Gastrocnemius medialis (tissue), 4 donors: ENCODE measurements at regions not wholly inside any gene's neighbourhood (a gene's known extent, or its start where the extent isn't known, plus 50 kb on each side); places are given as distances from the start of the nearest gene placed in this dataset.

Experiments
- ATAC-seq, 2 donors: fragments of 150-250 bp; one replicate each; pipeline ENCODE4 v1.9.1; 2016
- DNase-seq, 2 donors: peaks; one replicate each; pipeline ENCODE4 v3.0.0-alpha.2; 2019
- H3K27ac ChIP-seq, 4 donors: fragments of 200-600 bp; sonication (generic); 1 replicate in 1 of 4; 2 replicates in 3 of 4; pipeline ENCODE4 v1.5.1; 2016 to 2018; ENCODE audit warnings: mild to moderate bottlenecking in 2 of 4, moderate library complexity in 1 of 4
- H3K27me3 ChIP-seq, 3 donors: fragments of 200-600 bp; sonication (generic) in 2 of 3; 1 replicate in 1 of 3; 2 replicates in 2 of 3; pipeline versions ENCODE4 v1.5.1 to v1.6.0; 2016 to 2019; ENCODE audit warnings: mild to moderate bottlenecking in 1 of 3, moderate library complexity in 1 of 3
- H3K36me3 ChIP-seq, 2 donors: fragments of 200-600 bp; sonication (generic) in 1 of 2; one replicate each; pipeline ENCODE4 v1.5.1; 2017 to 2018
- H3K4me1 ChIP-seq, 2 donors: fragments of 200-600 bp; sonication (generic) in 1 of 2; one replicate each; pipeline ENCODE4 v1.5.1; 2016 to 2017; ENCODE audit warnings: mild to moderate bottlenecking in 2 of 2
- H3K4me3 ChIP-seq, 4 donors: fragments of 200-600 bp; sonication (generic) in 3 of 4; 1 replicate in 1 of 4; 2 replicates in 3 of 4; pipeline ENCODE4 v1.5.1; 2016 to 2019; ENCODE audit warnings: mild to moderate bottlenecking in 2 of 4
- H3K9me3 ChIP-seq, 3 donors: fragments of 200-600 bp; sonication (generic) in 2 of 3; 1 replicate in 1 of 3; 2 replicates in 2 of 3; pipeline ENCODE4 v1.5.1; 2016 to 2019
- POLR2A ChIP-seq, 2 donors: fragments of 450-650 bp; IDR thresholded peaks; one replicate each; pipeline ENCODE4 v1.6.1; 2017; ENCODE audit warnings: antibody characterized with exemption in 2 of 2, mild to moderate bottlenecking in 2 of 2, moderate library complexity in 2 of 2
- in situ Hi-C, 4 donors: fragments of 200-750 bp; cut with MboI; loops; one replicate each; pipeline versions ENCODE4 v1.15.0 to v1.8.0; 2017; ENCODE audit warnings: low sequenced_read_pairs in 4 of 4
- intact Hi-C: fragments of 100-400 bp; cut with DNase I; formaldehyde crosslinking; loops from one replicate; pipeline ENCODE4 v1.15.1; 2023; ENCODE audit warnings: low total_unique reads
- TF ChIP-seq, protein P1 (sequence below), 5 experiments: fragments of 450-650 bp in 3 of 5; fragments of 200-600 bp in 2 of 5; sonication (generic) in 2 of 5; IDR thresholded peaks in 4 of 5; conservative IDR thresholded peaks in 1 of 5; 1 replicate in 4 of 5; 2 replicates in 1 of 5; pipeline ENCODE4 v1.5.1; 2016 to 2019; ENCODE audit warnings: antibody characterized with exemption in 5 of 5, mild to moderate bottlenecking in 3 of 5, moderate library complexity in 3 of 5

DNA sequence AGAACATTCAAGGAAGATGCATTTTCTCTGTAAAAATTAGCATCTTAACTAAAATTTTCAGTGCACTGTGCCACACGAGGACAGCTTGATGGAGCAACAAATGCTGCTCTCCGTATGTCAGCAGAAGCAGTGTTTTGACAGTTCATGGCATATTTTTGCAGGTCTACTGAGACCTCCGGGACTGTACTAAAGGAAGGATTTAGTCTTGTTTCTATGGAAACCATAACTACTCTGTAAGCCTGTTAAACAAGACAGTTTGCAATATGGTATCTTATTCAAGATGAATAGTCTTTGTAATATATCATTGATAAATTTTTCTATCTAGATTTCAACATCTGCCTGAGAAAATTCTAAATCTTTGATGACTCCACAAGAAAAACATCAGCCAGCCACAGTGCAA lies 184.0 kb upstream of the GUCY1A2 start:
- Histone ChIP-seq H3K4me1 (no peaks in the 10 kb centered on the region), H3K4me3 (no peak overlapping the region), H3K27me3 (no peaks in the 10 kb centered on the region), H3K36me3 (no peaks in the 10 kb centered on the region), H3K9me3 (no peaks in the 10 kb centered on the region), H3K27ac (no peak overlapping the region)
- TF ChIP-seq POLR2A (IDR thresholded peaks at IDR 0.05), result no peak
- TF ChIP-seq, protein P1, sequence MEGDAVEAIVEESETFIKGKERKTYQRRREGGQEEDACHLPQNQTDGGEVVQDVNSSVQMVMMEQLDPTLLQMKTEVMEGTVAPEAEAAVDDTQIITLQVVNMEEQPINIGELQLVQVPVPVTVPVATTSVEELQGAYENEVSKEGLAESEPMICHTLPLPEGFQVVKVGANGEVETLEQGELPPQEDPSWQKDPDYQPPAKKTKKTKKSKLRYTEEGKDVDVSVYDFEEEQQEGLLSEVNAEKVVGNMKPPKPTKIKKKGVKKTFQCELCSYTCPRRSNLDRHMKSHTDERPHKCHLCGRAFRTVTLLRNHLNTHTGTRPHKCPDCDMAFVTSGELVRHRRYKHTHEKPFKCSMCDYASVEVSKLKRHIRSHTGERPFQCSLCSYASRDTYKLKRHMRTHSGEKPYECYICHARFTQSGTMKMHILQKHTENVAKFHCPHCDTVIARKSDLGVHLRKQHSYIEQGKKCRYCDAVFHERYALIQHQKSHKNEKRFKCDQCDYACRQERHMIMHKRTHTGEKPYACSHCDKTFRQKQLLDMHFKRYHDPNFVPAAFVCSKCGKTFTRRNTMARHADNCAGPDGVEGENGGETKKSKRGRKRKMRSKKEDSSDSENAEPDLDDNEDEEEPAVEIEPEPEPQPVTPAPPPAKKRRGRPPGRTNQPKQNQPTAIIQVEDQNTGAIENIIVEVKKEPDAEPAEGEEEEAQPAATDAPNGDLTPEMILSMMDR (IDR thresholded peaks at IDR 0.05 in 4 of 5, conservative IDR thresholded peaks at IDR 0.05 in 1 of 5), result no peak
- in situ Hi-C loops (no loop called here), intact Hi-C loops (no loop called here)
- DNase-seq (no peak), ATAC-seq (no peak)

DNA sequence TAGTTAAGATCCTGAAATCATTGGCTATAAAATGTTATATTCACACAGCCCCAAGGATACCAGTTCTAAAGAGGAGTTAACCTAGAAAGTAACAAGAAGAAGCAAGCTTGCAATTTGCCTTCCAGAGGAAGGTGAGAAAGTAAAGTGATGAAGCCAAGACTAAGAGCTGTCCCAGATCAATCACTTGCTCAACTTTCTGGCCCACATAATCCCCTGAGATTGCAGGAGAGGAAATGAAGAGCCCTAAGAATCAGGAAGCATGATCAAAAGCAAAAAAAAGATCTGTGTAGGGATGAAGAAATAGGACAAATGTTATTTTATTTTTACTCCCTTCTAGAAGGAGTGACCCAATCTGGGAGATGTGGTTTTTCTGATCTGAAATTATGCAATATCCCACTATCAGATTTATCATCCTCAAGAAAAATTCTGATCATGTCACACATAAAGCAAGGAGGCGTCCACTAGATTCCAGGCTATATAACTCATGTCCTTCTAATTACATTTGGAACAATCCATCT lies 180.3 kb upstream of the GUCY1A2 start:
- H3K4me1 ChIP-seq, result no peaks in the 10 kb centered on the region
- intact Hi-C loops, result no loop called here
- no peak for TF ChIP-seq POLR2A (IDR thresholded peaks at IDR 0.05)
- TF ChIP-seq, protein P1 (IDR thresholded peaks at IDR 0.05 in 4 of 5, conservative IDR thresholded peaks at IDR 0.05 in 1 of 5), result no peak
- no peak for ATAC-seq
- in situ Hi-C loops, result no loop called here
- H3K4me3 ChIP-seq, result no peak overlapping the region
- H3K27ac ChIP-seq, result no peak overlapping the region
- H3K27me3 ChIP-seq, result no peaks in the 10 kb centered on the region
- DNase-seq, result no peak
- H3K36me3 ChIP-seq, result no peaks in the 10 kb centered on the region
- H3K9me3 ChIP-seq, result no peaks in the 10 kb centered on the region

DNA sequence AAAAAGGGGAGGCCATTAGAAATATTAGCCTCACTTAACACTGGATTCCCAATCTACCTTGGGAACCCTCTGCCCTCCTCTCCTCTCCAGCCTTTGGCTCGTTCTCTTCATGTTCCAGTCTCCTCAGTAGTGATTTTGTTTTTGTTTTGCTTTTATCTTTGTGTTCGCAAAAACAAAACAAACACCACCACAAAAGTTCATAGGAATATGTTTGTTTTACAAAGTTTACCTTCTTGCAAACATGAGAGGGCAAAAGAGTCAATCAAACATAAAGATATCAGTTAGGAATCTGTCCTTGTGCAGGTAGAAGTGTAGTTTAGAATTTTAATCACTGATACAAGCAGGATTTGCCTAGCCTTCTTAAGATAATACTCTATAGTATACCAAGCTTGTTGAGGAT lies 179.7 kb upstream of the GUCY1A2 start:
- Histone ChIP-seq H3K27me3 (no peaks in the 10 kb centered on the region), H3K4me3 (no peak overlapping the region), H3K36me3 (no peaks in the 10 kb centered on the region), H3K4me1 (no peaks in the 10 kb centered on the region), H3K27ac (no peak overlapping the region), H3K9me3 (no peaks in the 10 kb centered on the region)
- TF ChIP-seq, protein P1 (IDR thresholded peaks at IDR 0.05 in 4 of 5, conservative IDR thresholded peaks at IDR 0.05 in 1 of 5), result no peak
- no peak for TF ChIP-seq POLR2A (IDR thresholded peaks at IDR 0.05)
- DNase-seq (no peak), ATAC-seq (no peak)
- intact Hi-C loops (no loop called here), in situ Hi-C loops (no loop called here)

DNA sequence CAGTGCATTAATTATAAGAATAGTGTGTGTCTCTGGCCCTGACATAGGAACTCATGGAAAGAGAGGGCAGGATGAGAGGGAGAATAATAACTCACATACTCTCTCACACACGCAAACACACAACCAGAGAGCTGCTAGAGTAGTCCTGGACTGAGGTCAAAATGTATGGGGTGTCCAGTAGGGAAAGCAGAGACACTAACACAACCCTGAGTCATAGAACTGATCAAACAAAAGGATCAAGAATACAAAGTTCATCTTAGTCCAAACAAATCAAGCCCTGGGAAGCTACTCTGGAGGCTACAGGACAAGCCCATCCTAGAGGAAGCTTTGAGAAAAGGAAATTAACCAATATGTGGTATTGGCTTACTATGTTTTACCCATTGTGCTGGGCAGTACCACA lies 178.5 kb upstream of the GUCY1A2 start:
- Histone ChIP-seq H3K27ac (no peak overlapping the region), H3K27me3 (no peaks in the 10 kb centered on the region), H3K9me3 (no peaks in the 10 kb centered on the region), H3K4me3 (no peak overlapping the region), H3K36me3 (no peaks in the 10 kb centered on the region), H3K4me1 (no peaks in the 10 kb centered on the region)
- ATAC-seq, result no peak
- no peak for DNase-seq
- TF ChIP-seq POLR2A (IDR thresholded peaks at IDR 0.05), result no peak
- TF ChIP-seq, protein P1 (IDR thresholded peaks at IDR 0.05 in 4 of 5, conservative IDR thresholded peaks at IDR 0.05 in 1 of 5), result no peak
- intact Hi-C loops (no loop called here), in situ Hi-C loops (no loop called here)

DNA sequence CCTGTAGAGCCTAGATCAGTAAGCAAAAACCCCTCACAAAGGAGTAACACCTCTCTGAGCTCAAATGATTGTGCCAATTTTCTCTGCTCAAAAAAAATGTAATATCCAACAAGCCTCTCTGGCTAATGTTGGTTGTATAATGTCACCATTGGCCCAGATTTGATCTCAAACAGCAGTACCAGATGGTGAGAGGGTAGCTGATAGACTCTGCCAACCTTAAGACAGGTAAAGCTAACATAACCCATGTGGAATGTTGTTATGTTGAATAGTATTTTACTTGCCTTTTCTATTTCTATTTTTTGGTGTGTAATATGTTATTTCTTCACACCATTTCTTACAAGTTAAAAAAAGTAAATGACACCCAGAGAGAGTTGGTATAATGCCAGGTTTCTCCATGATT lies 166.7 kb upstream of the GUCY1A2 start:
- Histone ChIP-seq H3K27me3 (no peaks in the 10 kb centered on the region), H3K4me1 (no peaks in the 10 kb centered on the region), H3K9me3 (no peaks in the 10 kb centered on the region), H3K4me3 (no peak overlapping the region), H3K27ac (no peak overlapping the region), H3K36me3 (no peaks in the 10 kb centered on the region)
- TF ChIP-seq, protein P1 (IDR thresholded peaks at IDR 0.05 in 4 of 5, conservative IDR thresholded peaks at IDR 0.05 in 1 of 5), result no peak
- no peak for TF ChIP-seq POLR2A (IDR thresholded peaks at IDR 0.05)
- intact Hi-C loops, result no loop called here
- no peak for ATAC-seq
- no peak for DNase-seq
- in situ Hi-C loops, result no loop called here
